GM12874 (cell line): ENCODE measurements at regions not wholly inside any gene's neighbourhood (a gene's known extent, or its start where the extent isn't known, plus 50 kb on each side); places are given as distances from the start of the nearest gene placed in this dataset.
A peak's percentile ranks its signal among the peaks of the same experiment; 100 is the strongest.

Source experiments
- CTCF ChIP-seq: IDR thresholded peaks from 2 replicates; pipeline ENCODE4 v1.5.1; 2011; ENCODE audit warnings: low read depth, mild to moderate bottlenecking, control low read depth, low read length, moderate library complexity; ENCODE audit not compliant: insufficient read depth

- no peak for TF ChIP-seq CTCF
Measured at GRCh38 chr6:131490441-131490840, 82.6 kb upstream of the ARG1 start.

- TF ChIP-seq CTCF = no peak
Measured at GRCh38 chr6:131492932-131493573, 80.0 kb upstream of the ARG1 start.

GRCh38 chr6:131510094-131510493, 62.9 kb upstream of the ARG1 start:
- no peak for TF ChIP-seq CTCF

- TF ChIP-seq CTCF = no peak
Measured at GRCh38 chr6:131510591-131510990, 62.4 kb upstream of the ARG1 start.

- peak; percentile 69 for TF ChIP-seq CTCF
Measured at GRCh38 chr6:131519670-131520436, 53.2 kb upstream of the ARG1 start.
